HepG2 (cell line): ENCODE measurements at regions not wholly inside any gene's neighbourhood (a gene's known extent, or its start where the extent isn't known, plus 50 kb on each side); places are given as distances from the start of the nearest gene placed in this dataset.

Experiments used
- ATAC-seq: fragments of 200-7000 bp; cut with Tn5 transposase; 3 replicates; pipeline ENCODE4 v1.9.1; 2020; ENCODE audit warnings: mild to moderate bottlenecking, moderate library complexity
- BruUV-seq: library from RNA; stranded (reverse); fragments of 400-500 nt; replicated peaks from 2 replicates; lab custom pipeline; 2021; lab: Mats Ljungman, UMichigan
- CTCF ChIA-PET: fragments of 300-600 bp; formaldehyde crosslinking; extraction: SDS; loops from one replicate; lab custom pipeline; 2021; ENCODE audit warnings: low total read pairs, inconsistent platforms, low intra/inter-chr PET ratio; lab: Yijun Ruan, JAX
- POLR2A ChIA-PET: fragments of 350-600 bp; sonication (Branson Sonifier 250); formaldehyde crosslinking; loops from one replicate; lab custom pipeline; 2020; ENCODE audit warnings: antibody characterized with exemption, inconsistent platforms; lab: Yijun Ruan, JAX
- DNase-seq: peaks from one replicate; pipeline ENCODE4 v3.0.0-alpha.2; 2015; ENCODE audit warnings: low spot score
- FAIRE-seq: peaks from 3 replicates; lab custom pipeline; 2011; peaks lifted over from hg19 to GRCh38; lab: Jason Lieb, UNC
- H2AFZ ChIP-seq: one replicate; pipeline ENCODE4 v1.6.1; 2011; ENCODE audit warnings: low read length, inconsistent platforms
- H3K27ac ChIP-seq: fragments of 300-600 bp; 3 replicates; pipeline ENCODE4 v1.8.0; 2011; ENCODE audit warnings: mixed run types, mild to moderate bottlenecking, mixed read lengths, low read length, inconsistent platforms; ENCODE audit not compliant: insufficient read depth; ENCODE audit errors: extremely low read length
- H3K27me3 ChIP-seq, 2 experiments: fragments of 200-600 bp in 1 of 2; 2 replicates in 1 of 2; 3 replicates in 1 of 2; pipeline versions ENCODE4 v1.6.0 to v1.8.0; 2011; ENCODE audit warnings: low read length in 2 of 2, mild to moderate bottlenecking in 2 of 2, moderate library complexity in 2 of 2, inconsistent platforms in 1 of 2; ENCODE audit not compliant: insufficient read depth in 2 of 2, control insufficient read depth in 1 of 2
- H3K36me3 ChIP-seq, 2 experiments: fragments of 200-600 bp in 1 of 2; replicated peaks in 1 of 2; 2 replicates in 1 of 2; 3 replicates in 1 of 2; pipeline versions ENCODE4 v1.5.1 to v1.8.0; 2011; ENCODE audit warnings: low read length in 2 of 2, inconsistent platforms in 1 of 2; ENCODE audit not compliant: insufficient read depth in 2 of 2, control insufficient read depth in 1 of 2
- H3K4me1 ChIP-seq: 2 replicates; pipeline ENCODE4 v1.5.1; 2012; ENCODE audit warnings: low read length, inconsistent platforms; ENCODE audit not compliant: insufficient read depth
- H3K4me2 ChIP-seq: 2 replicates; pipeline ENCODE4 v1.6.0; 2011; ENCODE audit warnings: low read depth, low read length, inconsistent platforms
- H3K4me3 ChIP-seq, 3 experiments: fragments of 200-600 bp in 1 of 3; sonication (generic), shearing (Covaris generic) in 1 of 3; replicated peaks in 1 of 3; 2 replicates each; pipeline ENCODE4 v1.5.1; 2011 to 2016; ENCODE audit warnings: low read length in 3 of 3, inconsistent platforms in 2 of 3, low read depth in 2 of 3, mild to moderate bottlenecking in 2 of 3, control low read depth in 1 of 3, mixed read lengths in 1 of 3; ENCODE audit not compliant: insufficient read depth in 1 of 3
- H3K79me2 ChIP-seq: one replicate; pipeline ENCODE4 v1.6.1; 2011; ENCODE audit warnings: low read length, inconsistent platforms; ENCODE audit not compliant: insufficient read depth
- H3K9ac ChIP-seq: 2 replicates; pipeline ENCODE4 v1.6.0; 2011; ENCODE audit warnings: mild to moderate bottlenecking, low read depth, low read length, inconsistent platforms; ENCODE audit not compliant: insufficient read depth
- H3K9me3 ChIP-seq: 2 replicates; pipeline ENCODE4 v1.5.1; 2012; ENCODE audit warnings: mild to moderate bottlenecking, low read length
- H4K20me1 ChIP-seq: 2 replicates; pipeline ENCODE4 v1.6.0; 2011; ENCODE audit warnings: inconsistent platforms, mild to moderate bottlenecking, low read length, moderate library complexity; ENCODE audit not compliant: insufficient read depth
- ARID2 ChIP-seq: sonication (generic); formaldehyde crosslinking; IDR thresholded peaks from 2 replicates; pipeline ENCODE4 v1.8.1; 2022; ENCODE audit warnings: mild to moderate bottlenecking, missing genetic modification reagents, borderline replicate concordance
- FIP1L1 ChIP-seq: fragments of 200-400 bp; formaldehyde crosslinking; IDR thresholded peaks from 2 replicates; pipeline ENCODE4 v1.6.1; 2018; ENCODE audit warnings: low read depth, mild to moderate bottlenecking, low read length, moderate library complexity, borderline replicate concordance; ENCODE audit not compliant: insufficient read depth
- GABPB1 ChIP-seq: IDR thresholded peaks from 2 replicates; pipeline ENCODE4 v1.6.1; 2016; ENCODE audit warnings: mild to moderate bottlenecking, missing genetic modification reagents, moderate library complexity, missing compliant biosample characterization
- IKZF1 ChIP-seq: fragments of 450-650 bp; IDR thresholded peaks from 2 replicates; pipeline ENCODE4 v1.7.1; 2016
- KMT2B ChIP-seq: IDR thresholded peaks from 2 replicates; pipeline ENCODE4 v1.6.1; 2016; ENCODE audit warnings: missing genetic modification reagents, missing compliant biosample characterization
- LBX2 ChIP-seq: sonication (generic); formaldehyde crosslinking; IDR thresholded peaks from 2 replicates; pipeline ENCODE4 v1.5.0; 2020; ENCODE audit warnings: missing genetic modification reagents, mild to moderate bottlenecking, borderline replicate concordance
- MATR3 ChIP-seq: sonication (generic); formaldehyde crosslinking; IDR thresholded peaks from 2 replicates; pipeline ENCODE4 v1.4.0; 2020; ENCODE audit warnings: missing genetic modification reagents
- MYNN ChIP-seq: sonication (generic); formaldehyde crosslinking; IDR thresholded peaks from 2 replicates; pipeline ENCODE4 v1.4.0; 2020; ENCODE audit warnings: mild to moderate bottlenecking, low read depth, missing genetic modification reagents
- NCOR1 ChIP-seq: fragments of 200-600 bp; sonication (generic); IDR thresholded peaks from 2 replicates; pipeline ENCODE4 v1.7.0; 2017; ENCODE audit warnings: antibody characterized with exemption, low read length, borderline replicate concordance
- PHF8 ChIP-seq: sonication (generic); formaldehyde crosslinking; IDR thresholded peaks from 2 replicates; pipeline ENCODE4 v1.5.0; 2020; ENCODE audit warnings: missing genetic modification reagents
- PTBP1 ChIP-seq: fragments of 200-400 bp; formaldehyde crosslinking; IDR thresholded peaks from 2 replicates; pipeline ENCODE4 v1.6.1; 2018; ENCODE audit warnings: low read length, low read depth; ENCODE audit not compliant: poor library complexity, severe bottlenecking
- RBM22 ChIP-seq: fragments of 200-400 bp; formaldehyde crosslinking; optimal IDR thresholded peaks from 2 replicates; pipeline ENCODE3; 2017; ENCODE audit warnings: mild to moderate bottlenecking, low read length, moderate library complexity
- RFXANK ChIP-seq: IDR thresholded peaks from 2 replicates; pipeline ENCODE4 v1.6.1; 2016
- ZC3H13 ChIP-seq: sonication (generic); formaldehyde crosslinking; IDR thresholded peaks from 2 replicates; pipeline ENCODE4 v1.8.1; 2023; ENCODE audit warnings: mild to moderate bottlenecking, missing genetic modification reagents, moderate library complexity
- ZC3H4 ChIP-seq: sonication (generic); formaldehyde crosslinking; IDR thresholded peaks from 2 replicates; pipeline ENCODE4 v1.4.0; 2020; ENCODE audit warnings: missing genetic modification reagents, borderline replicate concordance
- ZFYVE20 ChIP-seq: sonication (generic); formaldehyde crosslinking; IDR thresholded peaks from 2 replicates; pipeline ENCODE4 v1.8.0; 2023; ENCODE audit warnings: low read depth, mild to moderate bottlenecking, moderate library complexity, missing genetic modification reagents, borderline replicate concordance
- ZNF337 ChIP-seq: sonication (generic); formaldehyde crosslinking; IDR thresholded peaks from 2 replicates; pipeline ENCODE4 v1.5.1; 2020; ENCODE audit warnings: missing genetic modification reagents, low read depth, mild to moderate bottlenecking, borderline replicate concordance
- ZSCAN22 ChIP-seq: sonication (generic); formaldehyde crosslinking; IDR thresholded peaks from 2 replicates; pipeline ENCODE4 v1.4.0; 2020; ENCODE audit warnings: mild to moderate bottlenecking, missing genetic modification reagents
- WGBS: methylation state at CpG from one replicate; pipeline ENCODE4 v1.1.6; 2017; ENCODE audit warnings: low lambda C conversion rate; 5-methylcytosine and 5-hydroxymethylcytosine counted together
- in situ Hi-C: cut with HindIII; loops from 2 replicates; pipeline ENCODE4 v1.10.0; 2017; ENCODE audit warnings: low pct_unique_long_range_greater_than_20kb; ENCODE audit not compliant: extremely low pct_ligation_motif_present
- intact Hi-C: fragments of 100-400 bp; cut with micrococcal nuclease; formaldehyde crosslinking; loops from one replicate; pipeline ENCODE4 v1.10.0; 2022; ENCODE audit not compliant: unreplicated experiment
- TF ChIP-seq, protein P1 (sequence below): sonication (generic); formaldehyde crosslinking; IDR thresholded peaks from 2 replicates; pipeline ENCODE4 v1.4.0; 2020; ENCODE audit warnings: missing genetic modification reagents
- TF ChIP-seq, protein P2 (sequence below): sonication (generic); formaldehyde crosslinking; IDR thresholded peaks from 2 replicates; pipeline ENCODE4 v1.8.0; 2022; ENCODE audit warnings: mild to moderate bottlenecking, missing genetic modification reagents
- TF ChIP-seq, protein P3 (sequence below): sonication (generic); formaldehyde crosslinking; IDR thresholded peaks from 2 replicates; pipeline ENCODE4 v1.4.0; 2020; ENCODE audit warnings: missing genetic modification reagents, borderline replicate concordance

DNA sequence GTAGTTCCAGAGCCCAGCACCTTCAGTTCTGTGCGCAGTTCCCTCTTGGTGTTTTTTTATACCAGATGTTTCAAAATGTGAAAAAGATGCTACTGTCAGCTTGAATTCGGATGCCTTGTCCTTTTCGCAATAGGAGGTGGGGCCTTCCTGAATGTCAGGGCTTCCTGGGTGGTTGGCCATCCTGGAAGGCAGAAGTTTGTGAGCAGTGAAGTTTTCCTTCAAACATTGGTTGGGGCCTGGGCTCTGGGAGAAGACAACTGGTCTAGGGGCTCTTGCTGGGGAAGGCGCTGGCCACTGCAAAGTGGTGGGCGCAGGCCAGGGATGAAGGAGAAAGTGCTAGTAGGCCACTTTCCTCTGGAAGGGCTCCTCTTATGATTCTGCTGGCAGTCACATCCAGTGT is 56.8 kb upstream of the JAZF1 start (continued):
- TF ChIP-seq IKZF1 (no peak), RBM22 (no peak), KMT2B (CRISPR knock-in tag) (no peak), ZFYVE20 (no peak), MATR3 (no peak), LBX2 (CRISPR knock-in tag) (no peak), RFXANK (CRISPR knock-in tag) (no peak)
- TF ChIP-seq, protein P1, sequence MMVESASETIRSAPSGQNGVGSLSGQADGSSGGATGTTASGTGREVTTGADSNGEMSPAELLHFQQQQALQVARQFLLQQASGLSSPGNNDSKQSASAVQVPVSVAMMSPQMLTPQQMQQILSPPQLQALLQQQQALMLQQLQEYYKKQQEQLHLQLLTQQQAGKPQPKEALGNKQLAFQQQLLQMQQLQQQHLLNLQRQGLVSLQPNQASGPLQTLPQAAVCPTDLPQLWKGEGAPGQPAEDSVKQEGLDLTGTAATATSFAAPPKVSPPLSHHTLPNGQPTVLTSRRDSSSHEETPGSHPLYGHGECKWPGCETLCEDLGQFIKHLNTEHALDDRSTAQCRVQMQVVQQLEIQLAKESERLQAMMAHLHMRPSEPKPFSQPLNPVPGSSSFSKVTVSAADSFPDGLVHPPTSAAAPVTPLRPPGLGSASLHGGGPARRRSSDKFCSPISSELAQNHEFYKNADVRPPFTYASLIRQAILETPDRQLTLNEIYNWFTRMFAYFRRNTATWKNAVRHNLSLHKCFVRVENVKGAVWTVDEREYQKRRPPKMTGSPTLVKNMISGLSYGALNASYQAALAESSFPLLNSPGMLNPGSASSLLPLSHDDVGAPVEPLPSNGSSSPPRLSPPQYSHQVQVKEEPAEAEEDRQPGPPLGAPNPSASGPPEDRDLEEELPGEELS: no peak
- TF ChIP-seq, protein P2, sequence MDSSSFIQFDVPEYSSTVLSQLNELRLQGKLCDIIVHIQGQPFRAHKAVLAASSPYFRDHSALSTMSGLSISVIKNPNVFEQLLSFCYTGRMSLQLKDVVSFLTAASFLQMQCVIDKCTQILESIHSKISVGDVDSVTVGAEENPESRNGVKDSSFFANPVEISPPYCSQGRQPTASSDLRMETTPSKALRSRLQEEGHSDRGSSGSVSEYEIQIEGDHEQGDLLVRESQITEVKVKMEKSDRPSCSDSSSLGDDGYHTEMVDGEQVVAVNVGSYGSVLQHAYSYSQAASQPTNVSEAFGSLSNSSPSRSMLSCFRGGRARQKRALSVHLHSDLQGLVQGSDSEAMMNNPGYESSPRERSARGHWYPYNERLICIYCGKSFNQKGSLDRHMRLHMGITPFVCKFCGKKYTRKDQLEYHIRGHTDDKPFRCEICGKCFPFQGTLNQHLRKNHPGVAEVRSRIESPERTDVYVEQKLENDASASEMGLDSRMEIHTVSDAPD (CRISPR knock-in tag): no peak

- in situ Hi-C loops: no loop called here
- FAIRE-seq: no peak
- no peaks in the 10 kb centered on the region for H3K36me3 ChIP-seq
- H2AFZ ChIP-seq: no peak overlapping the region
- POLR2A ChIA-PET: no interaction called here
- CTCF ChIA-PET: no interaction called here
- whole genome bisulfite sequencing: 24% methylated on average over 5 of the region's 9 CpGs
- no peaks in the 10 kb centered on the region for H3K4me1 ChIP-seq
- H3K9me3 ChIP-seq: no peaks in the 10 kb centered on the region
- no peaks in the 10 kb centered on the region; the same call in 1 of the 2 replicates for H4K20me1 ChIP-seq
- H3K27me3 ChIP-seq: no peaks in the 10 kb centered on the region
- BruUV-seq: no TSS peak
- no peak for ATAC-seq
- intact Hi-C loops: no loop called here
- no peak overlapping the region for H3K9ac ChIP-seq
- H3K4me3 ChIP-seq: no peak overlapping the region
- no peaks in the 10 kb centered on the region for H3K79me2 ChIP-seq
- H3K27ac ChIP-seq: no peak overlapping the region
- DNase-seq: no peak
- H3K4me2 ChIP-seq: no peak overlapping the region
- TF ChIP-seq GABPB1: no peak
- no peak for TF ChIP-seq PHF8 (CRISPR knock-in tag)
- no peak for TF ChIP-seq NCOR1
- no peak for TF ChIP-seq ZSCAN22 (CRISPR knock-in tag)
- TF ChIP-seq ARID2 (CRISPR knock-in tag): no peak
- TF ChIP-seq, protein P3, sequence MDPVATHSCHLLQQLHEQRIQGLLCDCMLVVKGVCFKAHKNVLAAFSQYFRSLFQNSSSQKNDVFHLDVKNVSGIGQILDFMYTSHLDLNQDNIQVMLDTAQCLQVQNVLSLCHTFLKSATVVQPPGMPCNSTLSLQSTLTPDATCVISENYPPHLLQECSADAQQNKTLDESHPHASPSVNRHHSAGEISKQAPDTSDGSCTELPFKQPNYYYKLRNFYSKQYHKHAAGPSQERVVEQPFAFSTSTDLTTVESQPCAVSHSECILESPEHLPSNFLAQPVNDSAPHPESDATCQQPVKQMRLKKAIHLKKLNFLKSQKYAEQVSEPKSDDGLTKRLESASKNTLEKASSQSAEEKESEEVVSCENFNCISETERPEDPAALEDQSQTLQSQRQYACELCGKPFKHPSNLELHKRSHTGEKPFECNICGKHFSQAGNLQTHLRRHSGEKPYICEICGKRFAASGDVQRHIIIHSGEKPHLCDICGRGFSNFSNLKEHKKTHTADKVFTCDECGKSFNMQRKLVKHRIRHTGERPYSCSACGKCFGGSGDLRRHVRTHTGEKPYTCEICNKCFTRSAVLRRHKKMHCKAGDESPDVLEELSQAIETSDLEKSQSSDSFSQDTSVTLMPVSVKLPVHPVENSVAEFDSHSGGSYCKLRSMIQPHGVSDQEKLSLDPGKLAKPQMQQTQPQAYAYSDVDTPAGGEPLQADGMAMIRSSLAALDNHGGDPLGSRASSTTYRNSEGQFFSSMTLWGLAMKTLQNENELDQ (CRISPR knock-in tag): no peak
- TF ChIP-seq ZC3H13 (CRISPR knock-in tag): no peak
- TF ChIP-seq MYNN (CRISPR knock-in tag): no peak
- TF ChIP-seq ZNF337: no peak
- TF ChIP-seq FIP1L1: no peak
- no peak for TF ChIP-seq ZC3H4 (CRISPR knock-in tag)
- no peak for TF ChIP-seq PTBP1
Measured at GRCh38 chr7:28239823-28240204, 59.2 kb upstream of the JAZF1 start.
